GM12878 (cell line): ENCODE measurements at regions not wholly inside any gene's neighbourhood (a gene's known extent, or its start where the extent isn't known, plus 50 kb on each side); places are given as distances from the start of the nearest gene placed in this dataset.

Experiments
- ATAC-seq: fragments of 200-7000 bp; cut with Tn5 transposase; 3 replicates; pipeline ENCODE4 v1.9.1; 2020; ENCODE audit warnings: mild to moderate bottlenecking, moderate library complexity
- BruUV-seq: library from RNA; stranded (reverse); fragments of 400-500 nt; replicated peaks from 2 replicates; lab custom pipeline; 2021; lab: Mats Ljungman, UMichigan
- CTCF ChIA-PET: fragments of 300-600 bp; sonication (Branson Sonifier 250); formaldehyde crosslinking; extraction: SDS; loops from one replicate; lab custom pipeline; 2021; ENCODE audit warnings: inconsistent platforms; lab: Yijun Ruan, JAX
- POLR2A ChIA-PET: fragments of 350-600 bp; formaldehyde crosslinking; extraction: SDS; loops from one replicate; lab custom pipeline; 2021; ENCODE audit warnings: inconsistent platforms; lab: Charles Lee
- RAD21 ChIA-PET: fragments of 300-600 bp; sonication (Branson Sonifier 250); formaldehyde crosslinking; loops from one replicate; lab custom pipeline; 2023; ENCODE audit warnings: antibody characterized with exemption; ENCODE audit not compliant: unreplicated experiment; lab: Charles Lee
- SMC1A ChIA-PET: fragments of 300-600 bp; sonication (Branson Sonifier 250); formaldehyde crosslinking; loops from one replicate; lab custom pipeline; 2023; ENCODE audit not compliant: unreplicated experiment, uncharacterized antibody; lab: Charles Lee
- DNase-seq: peaks from one replicate; pipeline ENCODE4 v3.0.0-alpha.2; 2011; ENCODE audit warnings: low read depth, low spot score
- FAIRE-seq: peaks from 3 replicates; lab custom pipeline; 2011; peaks lifted over from hg19 to GRCh38; lab: Jason Lieb, UNC
- H2AFZ ChIP-seq: 2 replicates; pipeline ENCODE4 v1.6.0; 2011; ENCODE audit warnings: low read depth, low read length, control low read depth; ENCODE audit not compliant: control insufficient read depth
- H3K27ac ChIP-seq: 2 replicates; pipeline ENCODE4 v1.5.1; 2011; ENCODE audit warnings: control low read depth; ENCODE audit not compliant: control insufficient read depth, insufficient read depth
- H3K27me3 ChIP-seq, 2 experiments: replicated peaks in 1 of 2; 2 replicates each; pipeline versions ENCODE4 v1.6.0 to v1.6.1; 2011; ENCODE audit warnings: low read length in 1 of 2; ENCODE audit not compliant: control insufficient read depth in 2 of 2, insufficient read depth in 2 of 2
- H3K36me3 ChIP-seq, 2 experiments: 2 replicates each; pipeline ENCODE4 v1.5.1; 2011; ENCODE audit warnings: low read length in 1 of 2; ENCODE audit not compliant: control insufficient read depth in 2 of 2, insufficient read depth in 2 of 2
- H3K4me1 ChIP-seq: 2 replicates; pipeline ENCODE4 v1.6.1; 2011; ENCODE audit warnings: mild to moderate bottlenecking, low read length, moderate library complexity, mixed read lengths; ENCODE audit not compliant: control insufficient read depth, insufficient read depth
- H3K4me2 ChIP-seq: 2 replicates; pipeline ENCODE4 v1.6.0; 2011; ENCODE audit warnings: control low read depth; ENCODE audit not compliant: control insufficient read depth, insufficient read depth
- H3K4me3 ChIP-seq: fragments of 200-600 bp; sonication (generic); 2 replicates; pipeline ENCODE4 v1.5.1; 2016
- H3K79me2 ChIP-seq: 2 replicates; pipeline ENCODE4 v1.6.0; 2011; ENCODE audit warnings: low read length; ENCODE audit not compliant: control insufficient read depth, insufficient read depth
- H3K9ac ChIP-seq: 2 replicates; pipeline ENCODE4 v1.8.0; 2011; ENCODE audit warnings: low read length, control low read depth, mixed read lengths; ENCODE audit not compliant: control insufficient read depth, insufficient read depth
- H3K9me3 ChIP-seq: replicated peaks from 3 replicates; pipeline ENCODE4 v1.5.1; 2011; ENCODE audit warnings: mild to moderate bottlenecking, low read length; ENCODE audit not compliant: control insufficient read depth, insufficient read depth
- H4K20me1 ChIP-seq: 2 replicates; pipeline ENCODE4 v1.6.0; 2011; ENCODE audit not compliant: control insufficient read depth, insufficient read depth
- NBN ChIP-seq: fragments of 450-650 bp; IDR thresholded peaks from 2 replicates; pipeline ENCODE4 v1.6.1; 2016
- PML ChIP-seq: IDR thresholded peaks from 2 replicates; pipeline ENCODE4 v1.6.1; 2012; ENCODE audit warnings: low read length, inconsistent platforms
- RB1 ChIP-seq: fragments of 450-650 bp; formaldehyde crosslinking; IDR thresholded peaks from 2 replicates; pipeline ENCODE4 v1.6.1; 2017; ENCODE audit warnings: mild to moderate bottlenecking, borderline replicate concordance
- RELA ChIP-seq: fragments of 450-650 bp; IDR thresholded peaks from 2 replicates; pipeline ENCODE4 v1.8.0; 2014; ENCODE audit warnings: borderline replicate concordance; ENCODE audit not compliant: partially characterized antibody
- SMARCA5 ChIP-seq: fragments of 450-650 bp; IDR thresholded peaks from 2 replicates; pipeline ENCODE4 v1.6.1; 2017; ENCODE audit warnings: mild to moderate bottlenecking
- SMC3 ChIP-seq: IDR thresholded peaks from 2 replicates; pipeline ENCODE4 v1.6.1; 2011; ENCODE audit warnings: low read length, improper control_type of control experiment, borderline replicate concordance
- WGBS: methylation state at CpG from one replicate; pipeline ENCODE4 v1.1.6; 2016; ENCODE audit warnings: low lambda C conversion rate; ENCODE audit not compliant: insufficient replicate concordance, insufficient coverage; ENCODE audit errors: missing lambda C conversion rate; 5-methylcytosine and 5-hydroxymethylcytosine counted together
- in situ Hi-C: fragments of 300-500 bp; cut with MboI; formaldehyde crosslinking; loops from 9 replicates; pipeline ENCODE4 v1.14.3; 2018; ENCODE audit warnings: mixed read lengths
- intact Hi-C: fragments of 100-400 bp; cut with micrococcal nuclease; formaldehyde crosslinking; loops from one replicate; pipeline ENCODE4 v1.14.2; 2022; ENCODE audit not compliant: unreplicated experiment
- TF ChIP-seq, protein P1 (sequence below): IDR thresholded peaks from 2 replicates; pipeline ENCODE4 v1.6.1; 2012; ENCODE audit warnings: low read depth, low read length, improper control_type of control experiment
- TF ChIP-seq, protein P2 (sequence below): fragments of 450-650 bp; IDR thresholded peaks from 2 replicates; pipeline ENCODE4 v1.6.1; 2017; ENCODE audit warnings: mild to moderate bottlenecking, moderate library complexity
- TF ChIP-seq, protein P3 (sequence below): fragments of 450-650 bp; IDR thresholded peaks from 2 replicates; pipeline ENCODE4 v1.6.1; 2016; ENCODE audit warnings: mild to moderate bottlenecking, moderate library complexity, borderline replicate concordance
- TF ChIP-seq, protein P4 (sequence below): fragments of 450-650 bp; IDR thresholded peaks from 2 replicates; pipeline ENCODE4 v1.6.1; 2016; ENCODE audit warnings: mild to moderate bottlenecking

DNA sequence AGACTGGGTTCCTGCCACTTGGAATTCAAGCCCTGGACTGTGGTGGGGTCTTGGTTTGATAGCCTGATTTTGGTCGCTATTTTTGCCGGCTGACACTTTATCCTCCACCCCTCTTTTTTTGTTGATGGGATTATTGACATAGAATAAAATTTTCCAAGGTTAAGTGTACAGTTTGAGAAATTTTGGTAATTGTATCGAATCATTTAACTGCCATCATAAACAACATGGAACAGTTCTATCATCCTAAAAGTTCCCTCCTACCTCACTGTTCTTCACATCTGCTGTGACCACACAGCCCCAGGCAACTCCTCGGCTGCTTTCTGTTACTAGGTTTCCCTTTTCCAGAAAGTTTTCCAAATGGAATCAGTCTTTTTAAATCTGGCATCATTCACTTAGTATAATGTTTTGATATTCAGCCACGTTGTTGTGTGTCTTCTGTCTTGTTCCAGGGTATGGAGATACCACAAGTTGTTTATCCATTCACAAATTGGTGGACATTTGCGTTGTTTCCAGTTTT is 50.6 kb upstream of the STEAP1B start:
- Histone ChIP-seq H3K27ac (no peak overlapping the region), H3K27me3 (peaks cover 10 to 23% of the 10 kb centered on the region in 2 experiments), H2AFZ (no peak overlapping the region), H3K9me3 (no peaks in the 10 kb centered on the region), H3K4me2 (0 out of 2 replicates have a peak overlapping the region, but pooled peaks have one; percentile 52), H3K79me2 (no peaks in the 10 kb centered on the region), H3K4me1 (peaks cover 23% of the 10 kb centered on the region), H3K9ac (no peak overlapping the region), H3K36me3 (no peaks in the 10 kb centered on the region), H3K4me3 (no peak overlapping the region), H4K20me1 (no peaks in the 10 kb centered on the region)
- ChIA-PET CTCF (interaction anchor here (0.6 to 1.0 kb wide), 2 partner anchors 399 to 1259 kb away, joined by 3 read pairs; no protein-coding TSS in a partner anchor), RAD21 (interaction anchor here (1.0 kb wide), 1 partner anchor 177 kb away, joined by 3 read pairs; no protein-coding TSS in a partner anchor), POLR2A (no interaction called here), SMC1A (no interaction called here)
- DNase-seq (no peak), ATAC-seq (no peak), FAIRE-seq (no peak)
- TF ChIP-seq SMARCA5 (no peak), PML (no peak), NBN (no peak), RB1 (no peak), RELA (no peak), SMC3 (no peak)
- TF ChIP-seq, protein P1, sequence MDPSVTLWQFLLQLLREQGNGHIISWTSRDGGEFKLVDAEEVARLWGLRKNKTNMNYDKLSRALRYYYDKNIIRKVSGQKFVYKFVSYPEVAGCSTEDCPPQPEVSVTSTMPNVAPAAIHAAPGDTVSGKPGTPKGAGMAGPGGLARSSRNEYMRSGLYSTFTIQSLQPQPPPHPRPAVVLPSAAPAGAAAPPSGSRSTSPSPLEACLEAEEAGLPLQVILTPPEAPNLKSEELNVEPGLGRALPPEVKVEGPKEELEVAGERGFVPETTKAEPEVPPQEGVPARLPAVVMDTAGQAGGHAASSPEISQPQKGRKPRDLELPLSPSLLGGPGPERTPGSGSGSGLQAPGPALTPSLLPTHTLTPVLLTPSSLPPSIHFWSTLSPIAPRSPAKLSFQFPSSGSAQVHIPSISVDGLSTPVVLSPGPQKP, result no peak
- TF ChIP-seq, protein P2, sequence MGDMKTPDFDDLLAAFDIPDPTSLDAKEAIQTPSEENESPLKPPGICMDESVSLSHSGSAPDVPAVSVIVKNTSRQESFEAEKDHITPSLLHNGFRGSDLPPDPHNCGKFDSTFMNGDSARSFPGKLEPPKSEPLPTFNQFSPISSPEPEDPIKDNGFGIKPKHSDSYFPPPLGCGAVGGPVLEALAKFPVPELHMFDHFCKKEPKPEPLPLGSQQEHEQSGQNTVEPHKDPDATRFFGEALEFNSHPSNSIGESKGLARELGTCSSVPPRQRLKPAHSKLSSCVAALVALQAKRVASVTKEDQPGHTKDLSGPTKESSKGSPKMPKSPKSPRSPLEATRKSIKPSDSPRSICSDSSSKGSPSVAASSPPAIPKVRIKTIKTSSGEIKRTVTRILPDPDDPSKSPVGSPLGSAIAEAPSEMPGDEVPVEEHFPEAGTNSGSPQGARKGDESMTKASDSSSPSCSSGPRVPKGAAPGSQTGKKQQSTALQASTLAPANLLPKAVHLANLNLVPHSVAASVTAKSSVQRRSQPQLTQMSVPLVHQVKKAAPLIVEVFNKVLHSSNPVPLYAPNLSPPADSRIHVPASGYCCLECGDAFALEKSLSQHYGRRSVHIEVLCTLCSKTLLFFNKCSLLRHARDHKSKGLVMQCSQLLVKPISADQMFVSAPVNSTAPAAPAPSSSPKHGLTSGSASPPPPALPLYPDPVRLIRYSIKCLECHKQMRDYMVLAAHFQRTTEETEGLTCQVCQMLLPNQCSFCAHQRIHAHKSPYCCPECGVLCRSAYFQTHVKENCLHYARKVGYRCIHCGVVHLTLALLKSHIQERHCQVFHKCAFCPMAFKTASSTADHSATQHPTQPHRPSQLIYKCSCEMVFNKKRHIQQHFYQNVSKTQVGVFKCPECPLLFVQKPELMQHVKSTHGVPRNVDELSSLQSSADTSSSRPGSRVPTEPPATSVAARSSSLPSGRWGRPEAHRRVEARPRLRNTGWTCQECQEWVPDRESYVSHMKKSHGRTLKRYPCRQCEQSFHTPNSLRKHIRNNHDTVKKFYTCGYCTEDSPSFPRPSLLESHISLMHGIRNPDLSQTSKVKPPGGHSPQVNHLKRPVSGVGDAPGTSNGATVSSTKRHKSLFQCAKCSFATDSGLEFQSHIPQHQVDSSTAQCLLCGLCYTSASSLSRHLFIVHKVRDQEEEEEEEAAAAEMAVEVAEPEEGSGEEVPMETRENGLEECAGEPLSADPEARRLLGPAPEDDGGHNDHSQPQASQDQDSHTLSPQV, result no peak
- TF ChIP-seq, protein P3, sequence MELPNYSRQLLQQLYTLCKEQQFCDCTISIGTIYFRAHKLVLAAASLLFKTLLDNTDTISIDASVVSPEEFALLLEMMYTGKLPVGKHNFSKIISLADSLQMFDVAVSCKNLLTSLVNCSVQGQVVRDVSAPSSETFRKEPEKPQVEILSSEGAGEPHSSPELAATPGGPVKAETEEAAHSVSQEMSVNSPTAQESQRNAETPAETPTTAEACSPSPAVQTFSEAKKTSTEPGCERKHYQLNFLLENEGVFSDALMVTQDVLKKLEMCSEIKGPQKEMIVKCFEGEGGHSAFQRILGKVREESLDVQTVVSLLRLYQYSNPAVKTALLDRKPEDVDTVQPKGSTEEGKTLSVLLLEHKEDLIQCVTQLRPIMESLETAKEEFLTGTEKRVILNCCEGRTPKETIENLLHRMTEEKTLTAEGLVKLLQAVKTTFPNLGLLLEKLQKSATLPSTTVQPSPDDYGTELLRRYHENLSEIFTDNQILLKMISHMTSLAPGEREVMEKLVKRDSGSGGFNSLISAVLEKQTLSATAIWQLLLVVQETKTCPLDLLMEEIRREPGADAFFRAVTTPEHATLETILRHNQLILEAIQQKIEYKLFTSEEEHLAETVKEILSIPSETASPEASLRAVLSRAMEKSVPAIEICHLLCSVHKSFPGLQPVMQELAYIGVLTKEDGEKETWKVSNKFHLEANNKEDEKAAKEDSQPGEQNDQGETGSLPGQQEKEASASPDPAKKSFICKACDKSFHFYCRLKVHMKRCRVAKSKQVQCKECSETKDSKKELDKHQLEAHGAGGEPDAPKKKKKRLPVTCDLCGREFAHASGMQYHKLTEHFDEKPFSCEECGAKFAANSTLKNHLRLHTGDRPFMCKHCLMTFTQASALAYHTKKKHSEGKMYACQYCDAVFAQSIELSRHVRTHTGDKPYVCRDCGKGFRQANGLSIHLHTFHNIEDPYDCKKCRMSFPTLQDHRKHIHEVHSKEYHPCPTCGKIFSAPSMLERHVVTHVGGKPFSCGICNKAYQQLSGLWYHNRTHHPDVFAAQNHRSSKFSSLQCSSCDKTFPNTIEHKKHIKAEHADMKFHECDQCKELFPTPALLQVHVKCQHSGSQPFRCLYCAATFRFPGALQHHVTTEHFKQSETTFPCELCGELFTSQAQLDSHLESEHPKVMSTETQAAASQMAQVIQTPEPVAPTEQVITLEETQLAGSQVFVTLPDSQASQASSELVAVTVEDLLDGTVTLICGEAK, result no peak
- TF ChIP-seq, protein P4, sequence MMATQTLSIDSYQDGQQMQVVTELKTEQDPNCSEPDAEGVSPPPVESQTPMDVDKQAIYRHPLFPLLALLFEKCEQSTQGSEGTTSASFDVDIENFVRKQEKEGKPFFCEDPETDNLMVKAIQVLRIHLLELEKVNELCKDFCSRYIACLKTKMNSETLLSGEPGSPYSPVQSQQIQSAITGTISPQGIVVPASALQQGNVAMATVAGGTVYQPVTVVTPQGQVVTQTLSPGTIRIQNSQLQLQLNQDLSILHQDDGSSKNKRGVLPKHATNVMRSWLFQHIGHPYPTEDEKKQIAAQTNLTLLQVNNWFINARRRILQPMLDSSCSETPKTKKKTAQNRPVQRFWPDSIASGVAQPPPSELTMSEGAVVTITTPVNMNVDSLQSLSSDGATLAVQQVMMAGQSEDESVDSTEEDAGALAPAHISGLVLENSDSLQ, result no peak
- no TSS peak for BruUV-seq
- intact Hi-C loops (no loop called here), in situ Hi-C loops (no loop called here)
- 50% methylated on average over 6 of the region's 6 CpGs for WGBS
